ENCODE measurements at regions not wholly inside any gene's neighbourhood (a gene's known extent, or its start where the extent isn't known, plus 50 kb on each side); places are given as distances from the start of the nearest gene placed in this dataset.
"Not testable (repeated sequence)": the region's sequence is repeated elsewhere in the genome, so short reads cannot be mapped to it uniquely, and the experiment has no call there.

DNA sequence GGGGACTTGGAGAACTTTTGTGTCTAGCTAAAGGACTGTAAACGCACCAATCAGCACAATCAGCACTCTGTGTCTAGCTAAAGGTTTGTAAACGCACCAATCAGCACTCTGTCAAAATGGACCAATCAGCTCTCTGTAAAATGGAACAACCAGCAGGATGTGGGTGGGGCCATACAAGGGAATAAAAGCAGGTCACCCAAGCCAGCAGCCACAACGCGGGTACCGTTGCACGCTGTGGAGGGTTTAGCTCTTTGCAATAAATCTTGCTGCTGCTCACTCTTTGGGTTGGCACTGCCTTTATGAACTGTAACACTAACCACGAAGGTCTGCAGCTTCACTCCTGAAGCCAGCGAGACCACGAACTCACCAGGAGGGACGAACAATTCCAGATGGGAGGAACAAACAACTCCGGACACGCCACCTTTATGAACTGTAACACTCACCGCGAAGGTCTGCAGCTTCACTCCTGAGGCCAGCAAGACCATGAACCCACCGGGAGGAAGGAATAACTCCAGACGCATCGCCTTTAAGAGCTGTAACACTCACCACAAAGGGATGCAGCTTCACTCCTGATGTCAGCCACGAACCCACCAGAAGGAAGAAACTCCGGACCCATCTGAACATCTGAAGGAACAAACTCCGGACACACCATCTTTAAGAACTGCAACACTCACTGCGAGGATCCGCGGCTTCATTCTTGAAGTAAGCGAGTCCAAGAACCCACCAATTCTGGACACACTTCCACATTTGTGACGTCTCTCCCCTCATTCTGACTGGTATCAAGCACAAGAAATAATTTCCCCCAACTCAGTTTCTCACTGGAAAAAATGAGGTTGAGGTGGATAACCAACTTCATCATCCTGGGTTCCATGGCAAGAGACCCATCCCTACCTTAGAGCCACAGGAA is 227.3 kb upstream of the AMIGO2 start:
- not testable (repeated sequence) for DNase-seq (ENCODE audit: low read depth)

DNA sequence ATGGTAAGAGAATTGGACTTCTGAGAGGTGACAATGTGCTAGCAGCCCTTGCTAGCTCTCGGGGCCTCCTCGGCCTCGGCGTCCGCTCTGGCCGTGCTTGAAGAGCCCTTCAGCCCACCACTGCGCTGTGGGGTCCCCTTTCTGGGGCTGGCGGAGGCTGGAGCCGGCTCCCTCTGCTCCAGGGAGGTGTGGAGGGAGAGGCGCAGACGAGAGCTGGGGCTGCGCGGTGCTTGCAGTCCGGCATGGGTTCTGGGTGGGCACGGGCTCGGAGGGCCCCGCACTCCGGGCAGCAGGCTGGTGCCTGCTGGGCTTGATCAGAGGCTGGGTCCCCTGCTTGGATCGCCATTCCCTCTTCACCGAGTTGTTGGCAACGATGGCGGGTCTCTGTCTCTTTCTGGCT is 226.4 kb upstream of the AMIGO2 start:
- no peak for DNase-seq (ENCODE audit: low read depth)

DNA sequence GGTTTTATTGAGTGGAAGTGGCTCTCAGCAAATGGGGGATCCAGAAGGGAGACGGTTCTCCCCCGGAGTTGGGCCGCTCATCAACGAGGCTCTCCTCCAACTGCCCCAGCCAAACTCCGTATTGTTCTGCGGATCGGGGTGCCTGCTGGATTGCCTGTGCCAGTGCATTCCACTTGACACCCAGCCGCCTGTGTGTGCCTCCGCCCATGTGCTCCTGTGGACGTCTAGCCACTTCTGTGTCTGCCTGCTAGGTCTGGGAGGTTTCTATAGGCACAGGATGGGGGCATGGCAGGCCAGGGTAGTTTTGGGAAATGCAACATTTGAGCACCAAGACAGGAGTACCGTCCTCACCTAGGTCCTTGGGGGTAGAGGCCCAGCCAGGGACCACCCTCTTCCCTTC is 225.7 kb upstream of the AMIGO2 start:
- no peak for DNase-seq (ENCODE audit: low read depth)

DNA sequence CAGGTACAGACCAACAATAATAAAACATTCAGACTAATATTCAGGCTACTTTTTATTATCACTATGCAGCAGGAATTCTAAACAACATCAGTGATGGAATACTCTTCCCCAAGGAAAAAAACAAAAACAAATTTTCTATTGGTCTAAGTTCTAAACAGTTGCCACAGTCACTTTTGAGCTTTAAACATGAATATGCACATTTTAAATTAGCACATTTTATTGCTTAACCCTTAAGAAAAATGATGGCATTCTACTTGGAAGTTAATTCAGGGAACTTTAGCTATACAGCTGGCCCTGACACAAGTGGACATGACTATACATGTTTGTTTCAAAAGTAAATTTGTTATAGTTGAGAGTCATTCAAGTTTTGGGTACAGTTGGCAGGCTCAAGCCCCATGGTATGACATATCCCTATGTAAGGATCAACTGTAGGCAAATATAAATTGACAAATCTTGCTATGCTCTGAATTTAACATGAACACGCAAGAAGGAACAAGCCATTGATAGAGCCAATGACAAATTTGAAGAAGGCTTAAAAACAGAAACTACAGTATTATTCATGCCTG is 224.3 kb upstream of the AMIGO2 start:
- no peak for DNase-seq (ENCODE audit: low read depth)

DNA sequence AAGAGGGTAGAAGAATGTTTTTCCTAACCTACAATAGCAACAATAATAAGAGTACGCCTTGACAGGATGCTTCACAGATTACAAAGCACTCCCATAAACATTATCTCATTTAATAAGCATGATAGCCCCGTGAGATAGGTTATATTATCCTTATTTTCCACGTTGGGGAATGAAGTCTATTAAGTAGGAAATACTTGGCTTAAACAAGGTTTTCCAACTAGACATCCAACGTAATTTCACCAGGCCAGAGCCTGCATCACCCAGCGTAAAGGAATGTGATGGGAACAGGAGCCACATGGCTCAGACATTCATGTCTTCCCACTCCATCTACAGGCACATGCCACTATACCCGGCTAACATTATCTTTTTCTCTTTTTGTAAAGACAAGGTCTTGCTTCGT is 223.4 kb upstream of the AMIGO2 start:
- no peak for DNase-seq (ENCODE audit: low read depth)

DNA sequence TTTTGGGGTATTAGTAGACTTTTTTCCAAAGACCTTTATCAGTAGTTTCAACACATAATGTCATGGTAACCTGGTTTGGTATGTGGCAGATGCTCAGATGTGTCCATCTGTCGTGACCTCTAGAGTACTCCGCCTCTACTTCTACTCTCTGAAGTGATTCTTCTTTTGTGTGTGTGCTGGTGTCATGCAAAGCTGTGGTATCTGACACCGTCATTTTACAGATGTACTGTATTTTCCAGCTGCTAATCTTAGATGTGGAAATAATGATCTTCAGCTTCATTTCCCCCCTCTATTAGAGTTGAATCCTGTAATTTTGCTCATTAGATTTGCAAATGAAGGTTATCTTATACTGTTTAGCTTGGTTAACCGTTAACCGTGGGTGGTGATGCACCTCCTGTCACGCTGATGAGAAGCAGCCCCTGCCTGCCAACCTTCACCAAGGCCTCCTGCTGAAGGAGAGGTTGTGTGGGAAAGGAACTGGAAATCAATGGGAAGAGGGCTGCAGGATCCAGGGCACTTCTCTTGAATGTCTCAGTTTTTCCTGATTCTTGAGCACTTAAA is 222.4 kb upstream of the AMIGO2 start:
- DNase-seq (ENCODE audit: low read depth) = no peak

DNA sequence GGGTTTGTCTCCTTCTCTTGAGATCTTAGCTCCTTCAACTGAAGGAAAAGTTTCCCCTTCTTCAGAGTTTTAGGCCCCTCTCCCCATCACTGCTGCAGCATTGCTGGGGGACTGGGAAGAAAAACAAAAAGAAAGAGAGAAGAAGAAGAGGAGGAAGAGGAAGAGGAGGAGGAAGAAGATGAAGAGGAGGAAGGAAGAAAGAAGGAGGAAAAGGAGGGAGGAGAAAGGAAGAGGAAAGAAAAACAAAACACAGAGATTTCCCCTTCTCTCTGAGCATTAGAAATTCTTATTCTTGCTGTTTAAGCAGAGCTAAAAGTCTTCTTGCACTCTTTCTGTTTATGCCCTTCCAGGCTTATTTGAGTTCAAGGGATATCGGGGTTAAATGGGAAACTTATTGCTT is 219.8 kb upstream of the AMIGO2 start:
- no peak for DNase-seq (ENCODE audit: low read depth)

DNA sequence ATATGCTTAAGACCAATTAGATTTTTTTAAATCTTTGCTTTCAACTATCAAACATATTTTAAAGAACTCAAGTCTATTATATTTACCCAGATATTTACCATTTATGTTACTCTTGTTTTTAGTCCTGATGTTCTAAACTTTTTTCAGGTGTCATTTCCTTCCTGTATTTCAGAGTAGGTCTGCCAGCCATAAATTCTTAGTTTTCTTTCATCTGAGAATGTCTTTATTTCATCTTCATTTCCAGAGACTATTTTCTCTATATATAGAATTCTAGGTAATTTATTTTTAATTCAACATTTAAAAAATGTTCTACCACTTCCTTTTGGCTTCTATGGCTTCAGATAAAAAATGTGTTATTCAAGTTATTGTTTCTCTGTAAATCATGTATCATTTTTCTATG is 218.2 kb upstream of the AMIGO2 start:
- DNase-seq (ENCODE audit: low read depth) = no peak

DNA sequence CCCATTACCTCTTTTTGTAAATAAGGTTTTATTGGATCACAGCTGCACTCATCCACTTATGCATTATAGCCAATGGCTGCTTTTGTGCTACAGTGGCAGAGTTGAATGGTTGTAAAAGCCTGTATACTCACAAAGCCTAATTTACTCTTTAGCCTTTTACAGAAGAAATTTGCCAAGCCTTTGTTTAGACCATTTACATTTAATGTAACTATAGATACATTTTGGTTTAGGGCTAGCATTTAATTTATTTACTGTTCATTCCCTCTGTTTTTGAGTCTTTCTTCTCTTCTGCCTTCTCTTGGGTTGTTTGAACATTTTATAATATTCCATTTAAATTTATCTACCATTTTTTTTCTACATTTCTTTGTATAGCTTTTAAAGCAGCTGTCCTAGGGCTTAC is 217.1 kb upstream of the AMIGO2 start:
- DNase-seq (ENCODE audit: low read depth) = no peak

DNA sequence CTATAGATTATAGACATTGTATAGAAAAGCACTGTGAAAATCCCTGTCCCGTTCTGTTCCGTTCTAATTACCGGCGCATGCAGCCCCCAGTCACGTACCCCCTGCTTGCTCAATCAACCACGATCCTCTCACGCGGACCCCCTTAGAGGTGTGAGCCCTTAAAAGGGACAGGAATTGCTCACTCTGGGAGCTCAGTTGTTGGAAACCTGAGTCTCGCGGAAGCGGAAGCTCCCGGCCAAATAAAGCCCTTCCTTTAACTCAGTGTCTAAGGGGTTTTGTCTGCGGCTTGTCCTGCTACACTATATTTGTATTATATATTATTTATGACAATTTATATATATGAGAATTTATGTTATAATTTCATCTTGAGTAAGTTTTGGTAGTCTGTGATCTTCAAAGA is 213.6 kb upstream of the AMIGO2 start:
- no peak for DNase-seq (ENCODE audit: low read depth)

DNA sequence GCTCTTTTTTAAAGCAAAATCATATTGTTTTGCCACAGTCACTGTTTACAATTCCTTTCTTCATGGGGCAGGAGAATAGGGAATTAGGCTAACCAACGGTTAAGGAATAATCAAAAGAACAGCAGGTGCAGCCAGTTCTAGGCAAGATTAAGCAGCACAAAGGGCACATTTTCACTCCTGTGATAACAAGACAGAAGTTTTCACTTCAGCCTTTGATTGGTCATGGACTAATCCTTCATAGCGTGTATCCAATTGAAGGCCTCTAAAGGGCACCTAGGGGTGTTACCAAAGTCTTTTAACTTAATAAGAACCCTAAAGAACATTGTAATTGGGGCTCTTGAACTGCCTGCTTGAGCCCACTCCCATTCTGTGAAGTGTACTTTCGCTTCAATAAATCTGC is 206.9 kb upstream of the AMIGO2 start:
- DNase-seq (ENCODE audit: low read depth) = no peak

Data from CMK (cell line).